M059J (cell line): ENCODE measurements at regions not wholly inside any gene's neighbourhood (a gene's known extent, or its start where the extent isn't known, plus 50 kb on each side); places are given as distances from the start of the nearest gene placed in this dataset.

Source experiments
- DNase-seq: peaks from one replicate; pipeline ENCODE4 v3.0.0-alpha.2; 2012; ENCODE audit warnings: low read depth

DNA sequence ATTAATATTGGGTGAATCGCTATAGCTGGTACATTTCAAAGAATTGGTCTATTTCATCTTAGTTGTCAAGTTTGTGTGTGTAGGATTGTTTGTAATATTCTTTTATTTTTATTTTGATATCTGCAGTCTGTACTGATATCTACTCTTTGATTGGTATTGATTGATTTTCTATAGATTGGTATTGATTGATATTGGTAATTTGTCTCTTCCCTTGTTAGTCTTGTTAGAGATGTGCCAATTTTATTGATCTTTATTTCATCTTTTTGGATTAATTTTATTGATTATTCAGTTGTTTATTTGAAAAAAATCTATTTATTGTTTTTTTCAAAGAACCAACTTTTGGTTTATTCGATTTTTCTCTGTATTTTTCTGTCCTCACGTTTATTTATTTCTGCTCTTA lies 61.4 kb downstream of the TM2D3 start:
- DNase-seq, result no peak

DNA sequence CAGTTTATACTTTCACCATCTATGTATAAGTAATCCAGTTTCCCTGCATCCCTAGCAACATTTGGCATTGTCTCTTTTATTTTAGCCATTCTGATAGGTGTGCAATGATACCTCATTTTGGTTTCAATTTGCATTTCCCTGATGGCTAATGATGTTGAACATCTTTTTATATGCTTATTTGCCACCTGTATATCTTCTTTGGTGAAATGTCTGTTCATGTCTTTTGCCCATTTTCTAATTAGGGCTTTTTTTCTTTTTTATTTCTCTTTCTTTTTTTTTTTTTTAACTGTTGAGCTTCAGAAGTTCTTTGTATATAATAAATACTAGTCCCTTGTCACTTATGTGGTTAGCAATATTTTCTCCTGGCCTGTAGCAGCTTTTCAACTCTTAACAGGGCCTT lies 68.9 kb downstream of the TM2D3 start:
- no peak for DNase-seq

DNA sequence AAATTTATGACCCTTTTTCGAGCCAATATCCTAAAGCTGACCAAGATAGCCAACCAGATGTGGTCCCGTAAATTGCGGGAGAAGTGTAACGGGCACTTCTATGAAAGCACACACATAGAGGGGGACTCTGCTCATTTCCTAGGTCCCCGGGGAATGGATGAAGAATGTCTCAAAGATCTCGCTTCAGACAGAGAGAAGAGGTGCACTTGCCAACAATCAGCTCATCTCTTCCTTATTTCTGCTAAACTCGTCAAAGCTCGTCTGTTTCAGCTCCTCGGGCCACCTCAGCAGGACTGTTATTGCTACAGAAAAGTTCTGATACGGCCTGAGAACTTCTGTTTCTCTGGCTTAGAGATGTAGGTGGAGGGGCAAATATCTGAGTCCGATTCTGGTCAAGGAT lies 71.8 kb downstream of the TM2D3 start:
- DNase-seq, result no peak

DNA sequence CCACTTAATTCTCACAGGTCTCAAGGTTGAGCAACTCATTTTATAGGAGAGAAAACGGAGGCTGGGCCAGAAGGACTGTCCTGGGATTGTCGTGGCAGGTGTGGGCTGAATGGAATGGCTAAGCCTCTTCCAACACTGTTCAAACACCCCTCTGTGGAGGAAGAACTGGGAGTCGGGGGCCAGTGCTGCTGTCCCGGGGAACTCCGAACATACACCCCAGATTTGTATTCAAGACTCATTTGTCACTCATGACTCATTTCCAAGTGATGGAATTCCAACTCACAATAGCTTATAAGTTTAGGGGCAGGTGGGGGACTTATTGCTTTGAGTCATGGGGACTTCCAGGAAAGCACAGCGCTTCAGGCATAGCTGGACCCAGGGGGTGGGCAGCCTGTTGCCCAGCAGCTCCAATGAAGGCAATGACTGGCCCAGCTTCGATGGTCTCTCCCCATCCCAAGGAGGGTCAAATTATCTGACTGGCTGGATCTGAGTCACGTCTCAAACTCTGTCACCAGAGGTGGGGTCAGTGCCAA lies 72.5 kb downstream of the TM2D3 start:
- DNase-seq, result peak; percentile 95

DNA sequence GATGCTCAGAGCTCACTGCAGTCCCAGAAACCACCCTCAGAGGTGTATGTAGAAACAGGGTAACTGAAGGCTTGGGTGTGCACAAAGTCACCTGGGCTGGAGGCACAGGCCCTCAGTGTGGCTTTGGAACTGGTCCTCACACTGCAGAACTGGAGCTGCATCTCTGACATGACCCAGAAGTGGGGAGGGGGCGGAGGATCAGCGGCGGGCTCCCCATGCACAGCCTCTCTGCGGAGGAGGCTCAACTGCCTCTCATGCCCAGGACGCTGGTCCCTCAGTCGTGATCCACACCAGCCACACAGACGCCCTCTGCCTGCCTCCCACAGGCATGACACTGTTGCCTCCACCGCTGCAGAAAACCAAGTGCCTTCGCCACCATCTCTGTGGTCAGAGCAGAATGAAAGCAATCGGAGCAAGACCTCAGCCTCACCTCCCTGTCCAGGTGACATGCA lies 73.7 kb downstream of the TM2D3 start:
- peak; percentile 38 for DNase-seq

DNA sequence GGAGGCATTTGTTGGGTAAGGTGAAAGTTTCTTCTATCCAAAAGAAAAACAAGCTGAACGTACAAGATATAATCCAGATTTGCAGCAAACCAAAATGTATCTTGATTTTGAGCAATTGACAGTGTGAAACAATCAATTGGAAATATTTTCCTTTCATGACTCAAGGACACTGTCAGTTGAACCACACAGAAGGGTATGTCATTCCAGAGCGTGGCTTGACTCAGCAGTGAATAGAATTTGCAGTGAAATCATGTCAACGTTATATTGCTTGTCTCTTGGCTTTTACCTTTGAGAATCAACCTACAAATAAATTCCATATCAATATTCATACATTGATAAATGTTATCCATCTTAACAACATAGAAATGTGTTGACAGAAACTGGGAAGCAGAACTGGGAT lies 78.2 kb downstream of the TM2D3 start:
- DNase-seq, result no peak

DNA sequence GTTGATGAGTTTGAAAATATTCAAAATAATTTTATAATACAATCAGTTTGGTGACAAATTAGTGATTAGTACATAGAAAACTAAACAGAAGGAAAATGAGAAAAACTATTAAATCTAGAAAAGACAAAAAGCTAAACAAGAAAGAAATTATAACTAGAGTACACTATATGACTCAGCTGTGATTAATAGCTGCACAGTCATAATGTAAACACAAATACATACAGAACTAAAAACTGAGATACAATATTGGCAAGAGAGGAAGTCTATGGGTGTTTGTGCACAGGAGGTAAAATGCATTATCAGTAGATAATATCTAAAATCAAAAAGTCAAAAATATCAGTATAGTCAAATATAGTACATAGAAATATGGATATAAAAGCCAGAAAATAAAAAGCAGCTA lies 80.7 kb upstream of the PCSK6 start:
- no peak for DNase-seq

DNA sequence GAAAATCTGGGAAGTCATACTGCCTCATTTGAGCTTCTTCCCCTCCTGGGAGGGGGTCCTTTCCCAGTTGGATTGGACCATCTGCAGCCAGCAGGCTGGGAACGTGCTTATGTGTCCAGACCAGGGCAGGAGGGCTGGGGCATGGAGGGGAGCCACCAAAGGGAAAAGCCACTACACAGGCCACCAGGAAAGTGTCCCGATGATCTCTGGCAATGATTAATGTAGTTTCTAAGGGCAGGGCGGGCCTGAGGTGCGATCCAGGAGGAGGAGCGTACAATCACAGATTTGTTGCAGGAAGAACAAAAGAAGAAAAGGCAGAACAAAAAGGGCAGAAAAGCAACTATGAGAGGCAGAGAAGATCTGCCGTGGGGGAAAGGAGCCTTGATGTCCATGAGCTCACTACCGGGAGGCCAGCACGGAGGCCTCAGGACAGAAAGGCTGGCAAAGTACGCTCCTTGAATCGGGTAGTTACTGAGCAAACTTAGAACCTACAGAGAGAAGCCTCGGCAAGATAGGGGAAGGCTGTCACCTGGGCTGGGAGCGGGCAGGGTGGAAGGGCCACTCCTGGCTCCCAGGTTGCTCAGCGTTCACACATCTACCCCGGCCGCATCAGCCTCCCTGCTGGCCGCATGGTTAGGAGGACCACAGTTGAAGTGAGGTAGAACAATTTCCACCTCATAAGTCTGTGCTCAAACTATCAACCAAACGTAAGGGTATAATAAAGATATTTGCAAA lies 79.5 kb upstream of the PCSK6 start:
- DNase-seq, result no peak

DNA sequence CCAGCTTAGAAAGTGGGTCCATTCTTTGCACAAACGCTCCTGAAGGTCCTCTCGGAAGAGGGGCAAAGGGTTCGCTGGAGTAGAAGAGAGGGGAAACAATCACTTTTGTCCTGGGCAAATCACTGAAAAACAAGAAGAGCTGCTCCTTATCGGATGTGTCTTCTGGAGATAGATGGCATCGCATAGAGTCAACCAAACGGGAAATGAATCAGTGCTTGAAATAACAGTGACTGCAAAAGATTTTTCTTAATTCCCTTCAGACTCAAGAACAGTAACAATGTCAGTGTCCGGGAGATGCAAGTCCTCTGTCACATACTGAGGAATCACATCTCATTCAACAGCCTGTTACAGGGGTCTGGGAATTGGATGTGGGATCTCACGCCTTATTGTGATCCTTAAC lies 78.8 kb upstream of the PCSK6 start:
- peak; percentile 43 for DNase-seq

DNA sequence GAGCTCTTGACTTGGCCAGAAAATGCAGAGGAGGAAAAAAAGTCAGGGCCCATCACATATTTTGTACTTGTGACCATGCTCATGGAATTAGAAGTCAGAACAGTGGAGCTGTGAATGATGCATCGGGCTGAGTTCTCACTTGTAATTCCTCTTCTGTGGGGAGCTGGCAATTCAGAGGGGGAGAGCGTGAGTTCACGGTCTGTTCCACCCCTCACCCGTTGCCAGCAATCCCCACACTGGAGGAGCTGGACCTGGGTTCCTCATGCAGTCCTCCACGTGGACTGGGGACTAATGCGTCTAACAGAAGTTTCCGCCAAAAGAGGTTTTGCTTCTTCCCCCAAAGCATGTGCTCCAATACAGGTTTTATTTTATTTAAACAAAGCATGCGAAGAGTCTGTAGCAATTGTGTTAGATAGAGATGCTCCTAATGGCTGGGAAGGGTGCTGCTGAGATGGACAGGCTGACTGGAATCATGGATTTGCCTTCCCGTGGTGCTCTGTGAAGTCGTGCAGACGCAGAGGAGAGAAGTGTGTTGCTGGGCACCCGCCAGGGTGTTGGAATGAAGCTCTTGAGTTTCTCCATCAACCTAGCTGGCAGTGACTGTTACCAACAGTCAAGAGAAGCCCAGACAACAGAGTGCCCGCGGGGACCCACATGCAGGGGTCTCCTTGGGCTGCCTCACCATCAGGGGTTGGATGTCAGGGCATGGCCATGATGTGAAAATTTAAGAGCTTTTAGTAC lies 77.4 kb upstream of the PCSK6 start:
- DNase-seq, result no peak

DNA sequence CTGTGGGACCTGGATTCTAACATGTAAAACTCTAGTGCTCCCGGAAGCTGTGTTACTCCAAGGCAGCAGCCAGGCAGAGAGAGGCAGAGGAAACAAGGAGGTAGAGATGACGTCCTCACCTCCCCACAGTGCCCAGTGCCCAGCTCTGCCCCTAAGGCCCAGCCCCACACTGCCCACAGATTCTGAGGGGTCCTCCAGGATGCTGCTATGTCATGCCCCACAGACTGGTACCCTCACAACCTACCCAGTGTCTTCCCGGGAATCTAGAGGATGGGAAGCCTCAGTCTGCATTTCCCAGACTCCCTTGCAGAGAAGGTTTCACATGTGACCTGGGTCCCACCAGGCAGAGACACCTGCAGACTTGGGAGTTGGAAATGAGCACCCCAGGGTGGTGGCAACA lies 75.9 kb upstream of the PCSK6 start:
- no peak for DNase-seq

DNA sequence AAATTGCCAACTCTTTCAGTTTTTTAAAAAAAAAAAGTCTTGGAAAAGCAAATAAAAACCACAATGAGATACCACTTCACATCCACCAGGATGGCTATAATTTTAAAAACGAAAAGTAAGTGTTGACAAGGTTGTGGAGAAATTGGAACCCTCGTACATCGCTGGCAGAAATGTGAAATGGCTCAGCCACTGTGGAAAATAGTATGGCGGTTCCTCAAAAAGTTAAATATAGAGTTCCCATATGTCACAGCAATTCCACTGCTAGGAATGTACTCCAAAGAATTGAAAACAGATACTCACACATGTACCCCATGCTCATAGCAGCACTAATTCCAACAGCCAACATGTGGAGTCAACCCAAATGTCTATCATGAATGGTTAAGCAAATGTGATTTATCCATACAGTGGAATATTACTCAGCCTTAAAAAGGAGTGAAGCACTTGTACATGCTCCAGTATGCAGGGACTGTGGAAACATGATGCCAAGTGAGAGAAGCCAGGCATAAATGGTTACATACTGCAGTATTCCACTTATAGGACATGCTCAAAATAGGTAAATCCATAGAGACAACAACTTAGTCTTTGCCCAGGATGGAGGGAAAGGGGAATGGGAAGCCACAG lies 73.8 kb upstream of the PCSK6 start:
- no peak for DNase-seq

DNA sequence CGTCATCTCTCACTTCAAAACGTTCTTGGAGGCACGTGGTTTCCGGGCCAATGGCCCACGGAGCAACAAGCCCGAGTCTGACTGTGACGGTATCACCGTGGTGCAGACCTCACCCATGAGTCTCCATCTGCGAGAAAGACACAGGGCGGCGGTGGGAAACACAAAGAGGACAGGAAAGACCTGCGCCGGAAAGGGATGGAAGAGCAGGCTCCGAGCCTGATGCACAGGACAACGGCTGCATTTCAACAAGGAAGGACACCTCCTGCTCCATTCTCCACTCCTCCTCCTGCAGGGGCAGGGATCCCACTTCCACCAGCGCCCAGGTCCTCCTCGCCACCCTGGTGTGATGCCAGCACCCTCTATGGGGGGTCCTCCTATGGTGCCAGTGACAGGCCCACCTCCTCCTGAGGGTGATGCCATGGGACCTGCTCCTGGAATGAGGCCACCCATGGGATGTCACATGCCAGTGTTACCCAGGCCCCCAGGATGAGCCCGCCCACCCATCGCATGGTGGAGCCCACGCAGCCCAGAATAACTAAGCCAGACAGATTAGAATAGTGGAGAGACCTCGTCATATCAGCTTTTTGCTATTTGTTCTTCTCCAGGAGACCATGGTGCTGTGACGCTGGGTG lies 73.0 kb upstream of the PCSK6 start:
- DNase-seq, result no peak

DNA sequence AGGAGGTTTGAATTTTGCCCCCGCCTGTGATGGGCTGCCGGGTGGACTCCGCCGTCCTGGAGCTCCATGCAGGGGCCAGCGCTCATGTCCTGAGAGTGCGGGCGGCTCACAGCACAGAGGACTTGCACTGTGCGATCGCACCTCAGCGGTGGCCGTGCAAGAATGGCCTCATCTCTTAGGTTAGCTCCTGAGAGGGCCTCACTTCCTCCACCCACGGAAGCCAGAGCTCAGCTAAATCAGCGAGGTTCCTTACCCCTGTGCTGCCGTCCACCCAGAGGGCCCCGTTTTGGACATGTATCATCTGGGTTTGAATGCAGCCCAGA lies 72.0 kb upstream of the PCSK6 start:
- no peak for DNase-seq

DNA sequence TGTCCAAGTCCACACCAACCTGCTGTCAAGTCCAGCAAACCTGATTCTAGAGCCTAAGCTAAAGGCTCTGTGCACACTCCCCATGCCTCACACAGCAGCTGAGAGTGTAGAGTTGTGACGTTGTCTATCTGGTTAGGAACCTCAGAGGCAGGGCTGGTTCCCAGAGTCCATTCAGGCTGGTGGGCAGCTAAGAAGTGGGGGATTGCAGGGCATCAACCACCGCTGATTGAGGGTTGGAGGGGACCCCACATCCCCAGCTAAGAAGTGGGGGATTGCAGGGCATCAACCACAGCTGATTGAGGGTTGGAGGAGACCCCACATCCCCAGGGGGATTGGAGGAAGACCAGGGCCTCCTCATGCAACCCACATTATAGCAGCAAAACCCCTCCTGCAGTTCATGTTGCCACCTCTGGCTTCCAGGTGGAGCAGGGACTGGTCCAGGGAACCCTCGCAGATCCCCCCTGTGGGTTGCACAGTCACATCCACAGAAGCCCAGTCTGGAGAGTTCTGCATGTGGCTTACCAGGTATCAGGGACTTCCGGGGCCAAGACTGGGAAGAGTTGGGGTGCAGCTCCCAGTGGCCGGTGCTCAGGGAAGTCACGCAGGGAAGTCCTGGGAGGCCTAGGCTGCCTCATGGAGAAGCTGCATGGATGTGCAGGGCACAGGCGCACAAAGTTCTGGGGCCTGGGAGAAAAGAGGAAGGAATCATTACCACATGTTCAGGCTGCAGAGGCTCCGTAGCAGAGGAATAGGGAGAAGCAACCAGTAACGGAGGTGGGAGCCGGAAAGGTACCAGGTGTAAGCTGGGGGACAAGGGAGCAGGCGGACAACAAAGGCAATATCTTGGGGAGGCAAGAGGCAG lies 71.4 kb upstream of the PCSK6 start:
- no peak for DNase-seq

DNA sequence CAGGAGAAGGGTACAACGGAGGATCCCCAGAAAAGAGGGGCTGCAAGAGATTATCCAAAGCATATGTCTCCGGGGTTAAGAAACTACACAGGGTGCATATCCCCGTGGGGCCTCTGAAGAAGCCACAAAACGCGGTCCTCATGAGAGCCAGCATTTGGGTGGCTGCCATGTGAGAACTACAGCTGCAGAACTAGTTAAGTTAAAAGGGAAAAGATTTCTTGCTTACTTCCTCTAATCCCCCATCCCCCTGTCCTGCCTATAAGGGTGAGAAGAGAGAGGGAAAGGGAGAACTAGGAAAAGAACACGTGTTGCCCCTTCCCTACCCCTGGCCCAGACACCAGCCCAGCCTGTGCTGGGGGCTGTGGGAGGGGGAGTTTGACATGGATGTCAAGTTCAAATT lies 70.4 kb upstream of the PCSK6 start:
- no peak for DNase-seq

DNA sequence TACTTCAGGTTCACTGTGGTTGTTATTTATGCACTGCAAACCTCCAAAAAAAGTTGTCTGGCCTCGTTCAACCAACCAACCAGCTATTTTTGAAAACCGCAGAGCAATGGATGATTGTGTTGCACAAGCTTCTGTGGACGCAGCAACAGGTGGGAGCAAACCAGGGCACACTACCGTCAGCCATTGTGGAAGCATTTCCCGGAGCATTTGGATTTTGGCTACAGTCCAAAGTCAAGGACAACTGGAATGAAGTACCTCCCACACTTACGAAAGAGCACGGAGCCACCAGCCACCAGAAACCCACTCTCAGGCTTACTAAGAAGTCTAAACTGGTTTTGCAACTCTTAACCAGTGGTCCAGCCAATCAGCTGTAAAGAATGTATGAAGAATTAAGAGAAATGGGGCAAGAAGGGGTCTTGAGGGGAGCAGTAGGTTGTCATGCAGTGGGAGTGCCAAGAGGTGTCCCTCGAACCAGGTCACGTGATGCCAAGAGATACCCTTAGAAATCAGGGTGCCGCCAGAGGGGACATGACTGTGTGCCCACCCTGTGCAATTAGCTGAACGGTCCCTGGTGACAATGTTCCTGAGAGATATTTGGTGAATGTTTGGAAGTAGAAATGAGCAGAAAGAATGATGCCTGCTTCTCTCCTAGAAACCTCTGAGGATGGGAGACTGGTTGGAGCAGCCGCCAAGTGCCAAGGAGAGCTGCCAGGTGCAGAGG lies 68.9 kb upstream of the PCSK6 start:
- DNase-seq, result peak; percentile 18

DNA sequence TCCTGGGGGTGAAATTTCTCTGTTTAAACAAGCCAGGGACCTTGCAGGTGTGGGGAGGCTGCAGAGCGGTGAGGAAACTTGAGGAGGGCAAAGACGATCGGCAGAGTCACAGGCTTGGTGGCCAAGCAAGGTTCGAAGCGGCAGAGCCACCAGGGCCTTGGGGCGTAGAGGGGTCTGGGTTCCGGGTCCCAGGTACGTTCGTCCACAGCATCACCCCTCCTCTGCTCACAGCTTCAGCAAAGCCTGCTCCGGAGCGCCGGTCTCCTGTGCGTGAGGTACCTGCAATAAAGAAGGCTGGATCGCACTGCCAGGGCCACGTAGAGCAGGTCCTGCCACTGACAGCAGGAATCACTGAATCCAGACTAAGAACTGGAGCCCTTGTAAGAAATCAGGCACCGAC lies 66.8 kb upstream of the PCSK6 start:
- no peak for DNase-seq

DNA sequence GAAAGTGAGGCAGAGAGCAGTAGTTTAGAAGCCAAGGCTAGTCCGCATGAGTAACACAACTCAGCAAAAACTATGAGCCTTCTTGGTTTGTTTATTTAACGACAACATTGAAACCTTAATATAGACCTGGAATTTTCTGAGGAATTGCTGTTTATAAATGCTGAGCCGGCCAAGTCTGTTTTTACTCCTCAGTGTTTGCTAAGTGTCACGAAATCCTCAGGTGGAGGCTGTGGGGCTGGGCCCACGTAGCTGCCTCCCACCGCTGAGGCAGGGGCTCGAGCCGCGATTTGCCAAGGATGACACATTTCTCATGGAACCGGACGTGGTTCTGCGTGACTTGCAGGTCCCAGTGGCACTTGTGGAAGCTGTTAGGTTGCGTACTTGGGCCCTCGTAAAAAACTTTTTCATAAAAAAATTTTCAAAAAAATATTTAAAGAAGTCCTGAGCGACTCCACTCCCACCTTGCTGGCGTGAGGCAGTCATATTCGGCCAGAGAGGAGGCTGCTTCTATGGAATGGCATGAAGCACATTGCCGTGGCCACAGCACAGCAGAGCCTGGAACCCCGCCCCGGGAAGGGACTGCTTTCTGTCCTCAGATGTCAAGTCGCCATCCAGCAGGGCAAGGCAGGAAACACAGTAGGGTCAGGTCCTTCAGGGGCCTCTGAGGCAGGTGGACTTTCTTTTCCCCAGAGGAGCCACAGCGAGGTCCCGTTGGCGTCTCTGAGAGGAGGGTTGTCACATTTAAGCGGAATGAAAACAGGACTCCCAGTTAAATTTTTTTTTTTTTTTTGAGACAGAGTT lies 64.8 kb upstream of the PCSK6 start:
- DNase-seq, result peak; percentile 58
